Endothelial cell of umbilical vein (primary cell): ENCODE measurements at regions not wholly inside any gene's neighbourhood (a gene's known extent, or its start where the extent isn't known, plus 50 kb on each side); places are given as distances from the start of the nearest gene placed in this dataset.

Experiments used
- BruUV-seq: library from RNA; stranded (reverse); fragments of 400-500 nt; replicated peaks from 2 replicates; lab custom pipeline; 2021; lab: Mats Ljungman, UMichigan
- CTCF ChIA-PET: fragments of 300-600, 350-600 bp; sonication (Branson Sonifier 250); formaldehyde crosslinking; loops from one replicate; lab custom pipeline; 2021; ENCODE audit warnings: antibody characterized with exemption, inconsistent platforms; lab: Charles Lee
- POLR2A ChIA-PET: fragments of 300-600, 350-600 bp; sonication (Branson Sonifier 250); formaldehyde crosslinking; loops from one replicate; lab custom pipeline; 2021; ENCODE audit warnings: antibody characterized with exemption, inconsistent platforms; lab: Charles Lee
- DNase-seq: peaks from one replicate; pipeline ENCODE4 v3.0.0-alpha.2; 2011; ENCODE audit warnings: low read depth, low spot score
- FAIRE-seq: peaks from 2 replicates; lab custom pipeline; 2011; peaks lifted over from hg19 to GRCh38; lab: Jason Lieb, UNC
- H2AFZ ChIP-seq: 2 replicates; pipeline ENCODE4 v1.6.0; 2012; ENCODE audit warnings: low read depth, low read length, control low read depth, inconsistent platforms
- H3K27ac ChIP-seq: 2 replicates; pipeline ENCODE4 v1.5.1; 2011; ENCODE audit warnings: low read depth, mild to moderate bottlenecking, control low read depth, low read length, moderate library complexity; ENCODE audit not compliant: insufficient read depth
- H3K27me3 ChIP-seq, 2 experiments: 2 replicates each; pipeline versions ENCODE4 v1.6.0 to v1.6.1; 2011; ENCODE audit warnings: low read length in 2 of 2, mixed read lengths in 1 of 2; ENCODE audit not compliant: control insufficient read depth in 2 of 2, insufficient read depth in 2 of 2
- H3K36me3 ChIP-seq, 2 experiments: 2 replicates in 1 of 2; 3 replicates in 1 of 2; pipeline ENCODE4 v1.5.1; 2011; ENCODE audit warnings: low read length in 2 of 2, mild to moderate bottlenecking in 1 of 2, moderate library complexity in 1 of 2; ENCODE audit not compliant: control insufficient read depth in 2 of 2, insufficient read depth in 2 of 2; ENCODE audit errors: extremely low read depth in 1 of 2
- H3K4me1 ChIP-seq: 3 replicates; pipeline ENCODE4 v1.5.1; 2011; ENCODE audit warnings: mild to moderate bottlenecking, low read length; ENCODE audit not compliant: control insufficient read depth, insufficient read depth; ENCODE audit errors: extremely low read depth
- H3K4me2 ChIP-seq: 2 replicates; pipeline ENCODE4 v1.6.1; 2011; ENCODE audit warnings: low read length, control low read depth, mixed read lengths; ENCODE audit not compliant: insufficient read depth
- H3K4me3 ChIP-seq, 3 experiments: fragments of 200-600 bp in 1 of 3; sonication (generic), shearing (Covaris generic) in 1 of 3; replicated peaks in 1 of 3; 2 replicates each; pipeline ENCODE4 v1.5.1; 2011 to 2016; ENCODE audit warnings: control low read depth in 3 of 3, low read length in 3 of 3, mild to moderate bottlenecking in 2 of 3, inconsistent platforms in 1 of 3, low read depth in 1 of 3, moderate library complexity in 1 of 3; ENCODE audit not compliant: insufficient read depth in 1 of 3
- H3K79me2 ChIP-seq: 2 replicates; pipeline ENCODE4 v1.6.0; 2012; ENCODE audit warnings: low read length, inconsistent platforms; ENCODE audit not compliant: control insufficient read depth, insufficient read depth
- H3K9ac ChIP-seq: replicated peaks from 2 replicates; pipeline ENCODE3; 2011; ENCODE audit warnings: low read length, control low read depth; ENCODE audit not compliant: insufficient read depth; ENCODE audit errors: extremely low read depth
- H3K9me1 ChIP-seq: replicated peaks from 3 replicates; pipeline ENCODE4 v1.6.0; 2011; ENCODE audit warnings: mild to moderate bottlenecking, low read length; ENCODE audit not compliant: control insufficient read depth, insufficient read depth; ENCODE audit errors: extremely low read depth
- H3K9me3 ChIP-seq: replicated peaks from 2 replicates; pipeline ENCODE4 v1.5.1; 2012; ENCODE audit warnings: low read length, inconsistent platforms; ENCODE audit not compliant: control insufficient read depth, insufficient read depth
- H4K20me1 ChIP-seq: replicated peaks from 2 replicates; pipeline ENCODE3; 2011; ENCODE audit warnings: mild to moderate bottlenecking, low read length; ENCODE audit not compliant: control insufficient read depth, insufficient read depth; ENCODE audit errors: extremely low read depth
- EZH2 ChIP-seq: IDR thresholded peaks from 2 replicates; pipeline ENCODE4 v1.6.1; 2012; ENCODE audit warnings: borderline replicate concordance, low read depth, mild to moderate bottlenecking, moderate library complexity, low read length, inconsistent platforms; ENCODE audit not compliant: severe bottlenecking
- FOS ChIP-seq: IDR thresholded peaks from 2 replicates; pipeline ENCODE4 v1.6.1; 2011; ENCODE audit warnings: mild to moderate bottlenecking, low read length, moderate library complexity, borderline replicate concordance; ENCODE audit not compliant: insufficient read depth
- GATA2 ChIP-seq: IDR thresholded peaks from 2 replicates; pipeline ENCODE4 v1.7.0; 2011; ENCODE audit warnings: low read depth, mild to moderate bottlenecking, moderate library complexity, mixed read lengths, low read length; ENCODE audit not compliant: insufficient read length, insufficient read depth
- JUN ChIP-seq: IDR thresholded peaks from 2 replicates; pipeline ENCODE4 v1.6.1; 2011; ENCODE audit warnings: borderline replicate concordance, low read depth; ENCODE audit not compliant: insufficient read length, insufficient read depth
- MYC ChIP-seq: IDR thresholded peaks from one replicate; pipeline ENCODE4 v1.6.1; 2011; ENCODE audit warnings: mild to moderate bottlenecking, low read depth, low read length
- POLR2A ChIP-seq: IDR thresholded peaks from 2 replicates; pipeline ENCODE4 v1.6.1; 2012; ENCODE audit warnings: low read depth, mild to moderate bottlenecking, control low read depth, low read length
- POLR2AphosphoS5 ChIP-seq: IDR thresholded peaks from 2 replicates; pipeline ENCODE4 v1.6.1; 2012; ENCODE audit warnings: low read depth, mild to moderate bottlenecking, control low read depth, low read length, moderate library complexity; ENCODE audit not compliant: insufficient read depth
- dilution Hi-C: fragments of 300-500 bp; cut with MboI; formaldehyde crosslinking; loops from one replicate; pipeline ENCODE4 v1.15.0; 2019; ENCODE audit warnings: low sequenced_read_pairs; ENCODE audit not compliant: extremely low pct_ligation_motif_present
- intact Hi-C: fragments of 100-400 bp; cut with micrococcal nuclease; formaldehyde crosslinking; loops from one replicate; pipeline ENCODE4 v1.10.0; 2022
- TF ChIP-seq, protein P1 (sequence below), 2 donors: IDR thresholded peaks; 1 replicate in 1 of 2; 2 replicates in 1 of 2; pipeline ENCODE4 v1.5.1; 2011; ENCODE audit warnings: low read length in 2 of 2, mild to moderate bottlenecking in 2 of 2, moderate library complexity in 2 of 2, control low read depth in 1 of 2, inconsistent platforms in 1 of 2, low read depth in 1 of 2; ENCODE audit not compliant: insufficient read depth in 1 of 2; ENCODE audit errors: extremely low read depth in 1 of 2
- TF ChIP-seq, protein P2 (sequence below): IDR thresholded peaks from 2 replicates; pipeline ENCODE4 v1.6.1; 2011; ENCODE audit not compliant: insufficient read depth, insufficient read length

DNA sequence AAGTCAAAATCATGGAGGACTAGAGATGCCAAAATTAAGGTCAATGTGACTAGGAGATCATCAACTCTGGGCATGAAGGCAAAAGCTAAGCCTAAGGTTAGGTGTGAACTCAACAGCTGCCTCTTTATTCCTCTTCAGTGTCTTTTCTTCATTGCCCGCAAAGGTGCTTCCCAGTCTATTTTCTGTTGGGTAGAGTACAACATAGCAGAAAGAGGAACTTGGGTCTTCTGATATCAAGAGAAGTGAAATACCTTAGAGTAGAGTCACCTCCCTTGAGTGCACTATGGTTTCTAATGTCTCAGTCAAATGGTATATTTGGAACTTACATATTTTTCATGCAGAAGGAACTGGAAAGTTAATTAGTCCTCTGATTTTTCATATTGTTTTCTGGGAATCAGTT lies 122.5 kb upstream of the GRIN3A start:
- no TSS peak for BruUV-seq
- Histone ChIP-seq H3K9ac (no peak overlapping the region), H3K9me1 (no peaks in the 10 kb centered on the region)

DNA sequence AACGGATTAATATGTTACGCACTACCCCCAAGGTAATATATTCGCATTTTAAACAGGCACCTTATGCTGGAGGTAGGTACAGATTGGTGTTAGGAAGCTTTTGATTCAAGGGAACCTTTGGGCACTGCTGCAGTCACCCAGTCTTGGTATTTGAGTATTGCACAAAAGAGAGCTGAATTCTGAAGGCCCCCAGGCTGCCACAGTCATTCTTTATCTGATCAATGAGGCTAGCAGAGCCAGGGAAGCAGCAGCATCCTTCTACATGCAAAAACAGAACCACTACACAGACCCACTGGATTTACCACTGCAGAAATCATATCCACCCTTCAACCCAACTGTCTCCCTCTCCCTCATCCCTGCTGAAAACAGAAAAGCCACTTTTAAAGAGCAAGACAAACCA lies 121.2 kb upstream of the GRIN3A start:
- Histone ChIP-seq H2AFZ (no peak overlapping the region), H4K20me1 (no peaks in the 10 kb centered on the region), H3K79me2 (no peaks in the 10 kb centered on the region), H3K9me1 (no peaks in the 10 kb centered on the region), H3K4me1 (no peaks in the 10 kb centered on the region), H3K27me3 (no peaks in the 10 kb centered on the region), H3K9me3 (peaks cover 7% of the 10 kb centered on the region), H3K4me3 (no peak overlapping the region), H3K27ac (no peak overlapping the region), H3K9ac (no peak overlapping the region), H3K36me3 (no peaks in the 10 kb centered on the region), H3K4me2 (no peak overlapping the region)
- TF ChIP-seq, protein P1, sequence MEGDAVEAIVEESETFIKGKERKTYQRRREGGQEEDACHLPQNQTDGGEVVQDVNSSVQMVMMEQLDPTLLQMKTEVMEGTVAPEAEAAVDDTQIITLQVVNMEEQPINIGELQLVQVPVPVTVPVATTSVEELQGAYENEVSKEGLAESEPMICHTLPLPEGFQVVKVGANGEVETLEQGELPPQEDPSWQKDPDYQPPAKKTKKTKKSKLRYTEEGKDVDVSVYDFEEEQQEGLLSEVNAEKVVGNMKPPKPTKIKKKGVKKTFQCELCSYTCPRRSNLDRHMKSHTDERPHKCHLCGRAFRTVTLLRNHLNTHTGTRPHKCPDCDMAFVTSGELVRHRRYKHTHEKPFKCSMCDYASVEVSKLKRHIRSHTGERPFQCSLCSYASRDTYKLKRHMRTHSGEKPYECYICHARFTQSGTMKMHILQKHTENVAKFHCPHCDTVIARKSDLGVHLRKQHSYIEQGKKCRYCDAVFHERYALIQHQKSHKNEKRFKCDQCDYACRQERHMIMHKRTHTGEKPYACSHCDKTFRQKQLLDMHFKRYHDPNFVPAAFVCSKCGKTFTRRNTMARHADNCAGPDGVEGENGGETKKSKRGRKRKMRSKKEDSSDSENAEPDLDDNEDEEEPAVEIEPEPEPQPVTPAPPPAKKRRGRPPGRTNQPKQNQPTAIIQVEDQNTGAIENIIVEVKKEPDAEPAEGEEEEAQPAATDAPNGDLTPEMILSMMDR (IDR thresholded peaks at IDR 0.05; ENCODE audit: extremely low read depth in 1 of 2, insufficient read depth in 1 of 2, low read depth in 1 of 2, low read length in 2 of 2) = no peak
- no peak for TF ChIP-seq POLR2AphosphoS5
- no peak for TF ChIP-seq POLR2A
- no peak for TF ChIP-seq MYC
- no peak for TF ChIP-seq JUN
- TF ChIP-seq FOS = no peak
- TF ChIP-seq, protein P2, sequence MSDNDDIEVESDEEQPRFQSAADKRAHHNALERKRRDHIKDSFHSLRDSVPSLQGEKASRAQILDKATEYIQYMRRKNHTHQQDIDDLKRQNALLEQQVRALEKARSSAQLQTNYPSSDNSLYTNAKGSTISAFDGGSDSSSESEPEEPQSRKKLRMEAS = no peak
- TF ChIP-seq EZH2 = no peak
- no peak for TF ChIP-seq GATA2
- intact Hi-C loops (no loop called here), dilution Hi-C loops (no loop called here)
- ChIA-PET POLR2A (no interaction called here), CTCF (no interaction called here)
- no TSS peak for BruUV-seq
- no peak for DNase-seq
- no peak for FAIRE-seq

More for the DNA sequence above, 122.5 kb upstream of the GRIN3A start:
- no peak for TF ChIP-seq EZH2
- TF ChIP-seq FOS = no peak
- TF ChIP-seq, protein P1 (IDR thresholded peaks at IDR 0.05; ENCODE audit: extremely low read depth in 1 of 2, insufficient read depth in 1 of 2, low read depth in 1 of 2, low read length in 2 of 2) = no peak
- no peak for FAIRE-seq
- Histone ChIP-seq H3K27me3 (no peaks in the 10 kb centered on the region), H4K20me1 (no peaks in the 10 kb centered on the region), H3K36me3 (no peaks in the 10 kb centered on the region), H3K9me3 (peaks cover 7% of the 10 kb centered on the region), H3K4me3 (no peak overlapping the region), H3K27ac (no peak overlapping the region), H3K4me1 (no peaks in the 10 kb centered on the region), H3K79me2 (no peaks in the 10 kb centered on the region), H2AFZ (no peak overlapping the region), H3K4me2 (no peak overlapping the region)
- no peak for DNase-seq
- CTCF ChIA-PET = no interaction called here
- dilution Hi-C loops (no loop called here), intact Hi-C loops (no loop called here)
- POLR2A ChIA-PET = no interaction called here
